ENCODE measurements at regions not wholly inside any gene's neighbourhood (a gene's known extent, or its start where the extent isn't known, plus 50 kb on each side); places are given as distances from the start of the nearest gene placed in this dataset.
A peak's percentile ranks its signal among the peaks of the same experiment; 100 is the strongest.

GRCh38 chr2:217178341-217178740 lies 318.5 kb upstream of the TNP1 start:
- H3K36me3 Mint-ChIP-seq = no peaks in the 10 kb centered on the region
- no peak overlapping the region for H3K4me3 Mint-ChIP-seq
- H3K27ac Mint-ChIP-seq = no peak overlapping the region
- H3K4me1 Mint-ChIP-seq (ENCODE audit: low read depth) = no peaks in the 10 kb centered on the region
- no peaks in the 10 kb centered on the region for H3K9me3 Mint-ChIP-seq (ENCODE audit: low read depth)
- no peaks in the 10 kb centered on the region for H3K27me3 Mint-ChIP-seq

- H3K9me3 Mint-ChIP-seq (ENCODE audit: low read depth) = no peaks in the 10 kb centered on the region
- H3K4me1 Mint-ChIP-seq (ENCODE audit: low read depth) = no peaks in the 10 kb centered on the region
- H3K4me3 Mint-ChIP-seq = no peak overlapping the region
- no peaks in the 10 kb centered on the region for H3K27me3 Mint-ChIP-seq
- H3K27ac Mint-ChIP-seq = no peak overlapping the region
- no peaks in the 10 kb centered on the region for H3K36me3 Mint-ChIP-seq
Measured at GRCh38 chr2:217177720-217178119, 317.9 kb upstream of the TNP1 start.

DNA sequence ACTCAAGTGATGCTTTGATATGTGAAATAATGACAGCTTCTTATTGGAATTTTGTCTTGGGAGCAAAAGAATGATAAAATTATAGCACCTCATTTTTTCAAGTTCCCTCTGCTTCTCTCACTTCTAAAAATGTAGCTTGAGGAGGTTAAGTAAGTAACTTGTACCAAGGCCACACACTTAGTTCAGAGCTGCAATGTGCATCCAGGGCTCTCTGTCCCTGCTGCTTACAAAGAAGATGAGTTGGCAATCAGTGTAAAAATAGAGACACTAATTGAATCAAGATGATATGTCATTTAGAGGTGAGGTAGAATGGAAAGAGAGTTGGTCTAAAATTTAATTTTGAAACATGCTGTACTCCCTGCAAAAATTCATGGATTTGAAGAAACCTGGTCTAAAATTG lies 312.0 kb upstream of the TNP1 start:
- H3K9me3 Mint-ChIP-seq (ENCODE audit: low read depth) = peaks cover 5% of the 10 kb centered on the region
- no peak overlapping the region for H3K27ac Mint-ChIP-seq
- no peaks in the 10 kb centered on the region for H3K36me3 Mint-ChIP-seq
- peaks cover 5% of the 10 kb centered on the region for H3K27me3 Mint-ChIP-seq
- no peak overlapping the region for H3K4me3 Mint-ChIP-seq
- H3K4me1 Mint-ChIP-seq (ENCODE audit: low read depth) = no peaks in the 10 kb centered on the region

GRCh38 chr2:217168496-217168895 lies 308.6 kb upstream of the TNP1 start:
- no peak overlapping the region for H3K4me3 Mint-ChIP-seq
- H3K27ac Mint-ChIP-seq = no peak overlapping the region
- H3K9me3 Mint-ChIP-seq (ENCODE audit: low read depth) = peaks cover 5% of the 10 kb centered on the region

DNA sequence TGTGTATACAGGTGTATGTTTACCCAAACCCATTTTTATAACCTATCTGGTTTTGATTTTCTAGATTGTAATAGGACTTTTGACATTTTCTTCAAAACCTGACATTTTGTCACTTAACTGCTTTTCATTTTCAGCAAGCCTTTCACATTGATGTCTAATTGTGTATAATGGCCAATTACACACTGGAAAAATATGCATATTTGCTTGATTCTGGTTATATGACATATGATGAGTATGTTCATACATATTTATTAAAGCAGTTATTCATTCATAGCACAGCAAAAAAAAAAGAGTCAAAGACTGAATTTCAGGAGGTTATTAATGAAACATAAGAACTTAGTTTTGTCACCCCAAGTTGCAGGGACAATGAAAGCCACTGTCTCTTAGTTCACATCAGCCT lies 307.7 kb upstream of the TNP1 start:
- no peak overlapping the region for H3K27ac Mint-ChIP-seq
- H3K4me1 Mint-ChIP-seq (ENCODE audit: low read depth) = peaks cover 3% of the 10 kb centered on the region
- no peaks in the 10 kb centered on the region for H3K36me3 Mint-ChIP-seq

More at GRCh38 chr2:217168496-217168895, 308.6 kb upstream of the TNP1 start:
- Mint-ChIP-seq H3K27me3 (peaks cover 5% of the 10 kb centered on the region), H3K4me1 (ENCODE audit: low read depth) (no peaks in the 10 kb centered on the region), H3K36me3 (no peaks in the 10 kb centered on the region)

DNA sequence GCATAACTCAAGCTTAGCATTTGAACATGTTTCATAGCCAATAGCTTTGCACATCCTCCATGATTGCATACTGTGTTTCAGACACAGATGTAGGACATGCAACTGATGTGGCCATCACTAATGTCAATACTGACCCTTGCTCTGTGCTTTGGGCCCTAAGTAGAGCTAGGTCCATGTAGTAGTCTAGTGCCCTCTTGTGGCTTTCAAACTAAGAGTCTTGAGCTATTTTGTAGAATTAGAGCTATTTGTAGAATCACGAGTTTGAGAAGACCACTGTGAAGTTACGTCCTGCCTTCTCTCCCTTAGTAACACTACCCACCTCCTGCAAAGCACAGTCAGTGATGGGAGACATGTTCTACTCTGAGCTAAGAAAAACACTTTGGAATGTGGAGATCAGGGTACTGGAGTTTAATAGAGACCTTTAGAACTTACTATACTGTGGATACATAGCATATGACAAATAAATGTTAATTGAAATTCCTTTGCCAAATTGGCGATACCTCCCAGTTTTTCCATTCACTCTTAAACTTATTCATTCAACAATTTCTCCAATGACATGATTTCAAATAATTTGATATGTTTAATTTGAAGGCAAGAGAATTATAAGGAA lies 306.5 kb upstream of the TNP1 start:
- H3K9me3 Mint-ChIP-seq (ENCODE audit: low read depth) = no peaks in the 10 kb centered on the region
- peaks cover 14% of the 10 kb centered on the region for H3K4me1 Mint-ChIP-seq (ENCODE audit: low read depth)
- no peaks in the 10 kb centered on the region for H3K36me3 Mint-ChIP-seq
- no peak overlapping the region for H3K27ac Mint-ChIP-seq
- H3K27me3 Mint-ChIP-seq = peaks cover 3% of the 10 kb centered on the region
- H3K4me3 Mint-ChIP-seq = no peak overlapping the region

More for the DNA sequence above, 307.7 kb upstream of the TNP1 start:
- no peak overlapping the region for H3K4me3 Mint-ChIP-seq
- H3K9me3 Mint-ChIP-seq (ENCODE audit: low read depth) = peaks cover 4% of the 10 kb centered on the region
- H3K27me3 Mint-ChIP-seq = peaks cover 5% of the 10 kb centered on the region

DNA sequence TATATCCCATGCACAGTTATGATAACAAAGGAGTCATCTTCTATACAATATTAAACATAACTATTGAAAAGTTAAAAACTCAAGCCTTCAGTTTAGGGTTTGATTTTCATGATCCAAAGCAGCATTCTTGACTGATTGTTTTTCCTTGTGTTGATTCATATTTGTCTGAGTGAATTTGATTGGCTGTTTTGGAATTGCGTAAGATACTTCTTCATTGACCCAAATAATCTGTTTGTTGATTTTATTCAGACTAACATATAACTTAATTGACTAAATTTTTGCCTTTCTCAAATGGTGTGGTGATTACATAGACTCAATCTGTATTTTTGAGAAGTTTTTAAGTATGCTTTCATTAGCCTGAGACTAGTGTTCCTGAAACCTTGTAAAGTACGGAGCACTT lies 305.7 kb upstream of the TNP1 start:
- Mint-ChIP-seq H3K27me3 (peaks cover 3% of the 10 kb centered on the region), H3K9me3 (ENCODE audit: low read depth) (no peaks in the 10 kb centered on the region), H3K4me1 (ENCODE audit: low read depth) (peaks cover 17% of the 10 kb centered on the region), H3K27ac (no peak overlapping the region), H3K4me3 (no peak overlapping the region), H3K36me3 (no peaks in the 10 kb centered on the region)

DNA sequence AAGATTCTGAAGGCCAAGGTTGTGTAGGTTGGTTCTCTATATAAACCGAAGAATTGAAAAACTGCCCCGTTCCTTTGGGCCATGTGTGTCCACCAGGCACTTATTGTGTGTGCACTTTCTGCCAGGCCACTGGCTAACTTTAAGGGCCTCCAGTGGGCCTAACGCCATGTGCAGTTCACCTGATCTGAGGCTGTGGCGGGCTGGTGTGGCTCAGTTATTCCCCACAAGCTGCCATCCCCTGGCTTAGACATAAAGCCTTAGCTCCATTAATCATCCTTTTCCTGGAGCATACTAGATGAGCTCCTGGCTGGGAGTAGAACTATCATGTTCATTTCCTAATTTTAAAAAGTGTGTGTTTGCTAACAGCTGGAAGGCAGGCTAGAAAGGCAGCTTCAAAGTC lies 304.1 kb upstream of the TNP1 start:
- Mint-ChIP-seq H3K27ac (no peak overlapping the region), H3K9me3 (ENCODE audit: low read depth) (no peaks in the 10 kb centered on the region), H3K4me1 (ENCODE audit: low read depth) (peaks cover 17% of the 10 kb centered on the region), H3K36me3 (no peaks in the 10 kb centered on the region), H3K4me3 (no peak overlapping the region), H3K27me3 (peaks cover 3% of the 10 kb centered on the region)

DNA sequence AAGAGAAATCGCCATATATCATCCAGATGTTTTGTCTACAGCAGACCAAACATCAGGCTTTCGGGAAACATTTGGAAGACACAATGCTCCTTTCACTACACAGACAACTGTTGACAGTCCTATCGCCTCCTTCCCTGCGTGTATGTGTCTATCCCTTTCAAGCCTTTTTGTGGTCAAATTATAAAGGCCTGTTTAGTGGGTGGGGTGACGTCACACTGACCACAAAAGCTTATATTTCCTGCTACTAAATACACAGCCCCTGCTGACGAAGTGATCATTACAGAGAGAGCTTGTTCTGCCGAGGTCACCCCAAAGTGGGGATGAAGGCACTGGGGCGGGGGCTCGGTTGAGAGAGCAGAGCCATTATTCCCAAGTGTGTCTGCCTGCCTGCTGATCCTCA lies 302.7 kb upstream of the TNP1 start:
- no peaks in the 10 kb centered on the region for H3K9me3 Mint-ChIP-seq (ENCODE audit: low read depth)
- no peak overlapping the region for H3K27ac Mint-ChIP-seq
- H3K27me3 Mint-ChIP-seq = peaks cover 3% of the 10 kb centered on the region
- H3K36me3 Mint-ChIP-seq = no peaks in the 10 kb centered on the region
- H3K4me3 Mint-ChIP-seq = no peak overlapping the region
- peaks cover 17% of the 10 kb centered on the region for H3K4me1 Mint-ChIP-seq (ENCODE audit: low read depth)

DNA sequence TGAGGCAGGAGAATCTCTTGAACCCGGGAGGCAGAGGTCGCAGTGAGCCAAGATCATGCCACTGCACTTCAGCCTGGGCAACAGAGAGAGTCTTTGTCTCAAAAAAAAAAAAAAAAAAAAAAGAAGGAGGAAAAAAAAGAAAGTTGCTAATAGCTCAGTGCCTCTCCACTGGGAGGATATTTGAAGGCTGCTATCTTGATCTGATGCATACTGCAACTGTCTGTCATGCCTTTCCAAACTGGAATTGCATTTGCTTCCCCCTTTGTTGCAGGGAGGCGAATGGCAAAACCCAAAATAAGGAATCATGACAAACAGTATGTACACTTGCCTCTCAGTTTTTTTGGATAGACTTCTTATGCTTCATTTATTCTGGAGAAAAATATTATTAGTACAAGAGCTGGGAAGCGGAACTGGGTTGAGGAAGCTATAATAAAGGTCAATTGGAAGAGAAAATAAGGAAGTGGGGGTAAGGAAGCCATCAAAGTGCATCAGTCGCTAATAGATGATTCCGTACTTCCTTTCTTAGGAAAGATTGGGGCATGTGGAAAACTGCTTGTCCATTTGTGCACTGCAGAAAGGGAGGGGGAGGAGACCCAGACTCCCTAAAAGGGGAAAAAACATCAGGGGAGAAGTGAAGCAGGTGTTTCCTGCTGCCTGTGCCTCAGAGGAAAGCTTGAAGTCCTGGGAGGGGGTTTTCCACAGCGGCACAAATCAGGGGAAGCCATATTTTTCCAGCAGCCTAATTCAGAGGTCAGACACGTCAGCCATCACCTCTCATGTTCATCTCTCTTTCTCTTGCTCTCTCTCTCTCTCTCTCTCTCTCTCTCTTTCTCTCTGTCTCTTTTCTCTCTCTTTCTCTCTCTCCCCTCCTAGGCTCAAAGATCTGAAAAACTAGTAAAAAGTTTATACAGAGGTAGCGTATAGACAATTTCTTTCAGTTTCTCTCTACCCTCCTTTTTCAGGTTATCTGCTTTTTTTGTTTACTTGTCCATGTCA lies 301.4 kb upstream of the TNP1 start:
- Mint-ChIP-seq H3K27ac (peak overlapping the region; percentile 9), H3K36me3 (no peaks in the 10 kb centered on the region), H3K4me3 (peak overlapping the region; percentile 24), H3K9me3 (ENCODE audit: low read depth) (no peaks in the 10 kb centered on the region), H3K4me1 (ENCODE audit: low read depth) (peaks cover 17% of the 10 kb centered on the region), H3K27me3 (peaks cover 3% of the 10 kb centered on the region)

DNA sequence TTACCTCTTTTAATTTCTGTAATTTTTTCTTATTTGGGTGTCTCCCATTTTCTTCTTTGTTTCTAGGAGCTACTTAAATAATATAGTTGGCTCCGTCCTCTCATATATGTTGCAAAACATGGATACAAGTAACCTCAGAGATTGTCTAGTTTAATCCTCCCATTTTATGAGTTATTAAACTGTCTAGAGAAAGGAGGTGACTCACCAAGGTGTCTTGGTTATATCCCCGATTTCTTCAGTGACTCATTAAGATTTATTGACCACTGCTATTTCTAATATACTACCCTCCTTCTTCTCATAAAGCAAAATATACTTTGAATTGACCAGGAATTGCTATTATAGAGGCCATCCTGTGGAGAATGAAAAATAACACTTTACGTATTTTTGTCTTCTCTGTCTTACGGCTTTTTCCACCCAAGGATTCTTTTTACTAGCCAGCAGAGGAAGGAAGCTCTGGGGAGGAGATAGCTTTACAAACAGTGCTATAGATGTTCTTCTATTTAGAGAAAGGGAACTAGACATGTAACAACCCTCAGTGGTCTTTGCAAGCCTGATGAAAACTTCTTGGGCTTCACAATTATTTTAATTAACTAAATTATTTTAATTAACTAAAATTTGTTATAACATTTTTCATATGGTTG lies 300.4 kb upstream of the TNP1 start:
- H3K4me1 Mint-ChIP-seq (ENCODE audit: low read depth) = peaks cover 17% of the 10 kb centered on the region
- no peak overlapping the region for H3K27ac Mint-ChIP-seq
- H3K4me3 Mint-ChIP-seq = no peak overlapping the region
- H3K27me3 Mint-ChIP-seq = peaks cover 3% of the 10 kb centered on the region
- no peaks in the 10 kb centered on the region for H3K36me3 Mint-ChIP-seq
- H3K9me3 Mint-ChIP-seq (ENCODE audit: low read depth) = no peaks in the 10 kb centered on the region

DNA sequence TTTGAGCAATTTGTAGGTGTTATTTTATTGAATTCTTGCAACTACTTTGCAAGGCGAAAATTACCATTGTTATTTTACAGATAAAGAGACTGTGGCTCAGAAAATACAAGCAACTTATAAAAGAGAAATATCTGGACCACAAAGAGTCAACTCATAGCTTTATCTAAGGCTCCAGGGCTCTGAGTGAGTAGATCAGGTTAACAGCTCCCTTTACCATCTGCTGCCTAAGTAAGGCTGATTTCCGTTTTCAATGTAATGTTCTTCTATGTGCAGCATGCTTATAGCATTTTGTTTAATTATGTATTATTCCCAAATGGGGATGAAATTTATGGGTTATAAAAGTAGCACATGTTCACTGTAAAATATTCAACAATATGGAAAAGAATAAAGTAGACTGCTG lies 299.1 kb upstream of the TNP1 start:
- H3K27ac Mint-ChIP-seq = no peak overlapping the region
- no peaks in the 10 kb centered on the region for H3K9me3 Mint-ChIP-seq (ENCODE audit: low read depth)
- H3K4me1 Mint-ChIP-seq (ENCODE audit: low read depth) = peaks cover 17% of the 10 kb centered on the region
- H3K27me3 Mint-ChIP-seq = peaks cover 3% of the 10 kb centered on the region
- no peak overlapping the region for H3K4me3 Mint-ChIP-seq
- H3K36me3 Mint-ChIP-seq = no peaks in the 10 kb centered on the region

DNA sequence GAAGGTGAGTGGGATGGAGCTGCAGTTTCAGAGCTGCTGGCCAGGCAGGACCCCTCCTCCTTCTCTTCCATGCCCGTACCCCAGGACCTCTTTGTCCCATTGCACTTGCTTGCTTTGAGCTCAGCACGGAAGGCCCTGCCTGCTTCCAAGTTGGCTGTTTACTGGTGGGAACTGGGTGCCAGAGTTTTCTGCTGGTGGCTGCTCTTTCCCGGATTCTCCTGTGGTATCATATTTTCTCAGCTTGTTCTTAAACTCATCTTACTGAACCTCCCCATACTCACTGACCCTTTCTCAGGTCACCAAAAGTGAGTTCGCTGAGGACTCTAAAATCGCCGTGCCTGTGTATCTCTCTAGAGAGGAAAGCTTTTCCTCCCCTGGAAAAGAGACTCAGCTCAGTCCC lies 297.7 kb upstream of the TNP1 start:
- Mint-ChIP-seq H3K27me3 (peaks cover 3% of the 10 kb centered on the region), H3K36me3 (no peaks in the 10 kb centered on the region), H3K4me1 (ENCODE audit: low read depth) (peaks cover 15% of the 10 kb centered on the region), H3K27ac (no peak overlapping the region), H3K9me3 (ENCODE audit: low read depth) (no peaks in the 10 kb centered on the region), H3K4me3 (no peak overlapping the region)

GRCh38 chr2:217156801-217157200 lies 296.9 kb upstream of the TNP1 start:
- peaks cover 3% of the 10 kb centered on the region for H3K27me3 Mint-ChIP-seq
- H3K27ac Mint-ChIP-seq = no peak overlapping the region
- H3K36me3 Mint-ChIP-seq = no peaks in the 10 kb centered on the region
- no peaks in the 10 kb centered on the region for H3K9me3 Mint-ChIP-seq (ENCODE audit: low read depth)
- H3K4me1 Mint-ChIP-seq (ENCODE audit: low read depth) = peaks cover 7% of the 10 kb centered on the region
- no peak overlapping the region for H3K4me3 Mint-ChIP-seq

DNA sequence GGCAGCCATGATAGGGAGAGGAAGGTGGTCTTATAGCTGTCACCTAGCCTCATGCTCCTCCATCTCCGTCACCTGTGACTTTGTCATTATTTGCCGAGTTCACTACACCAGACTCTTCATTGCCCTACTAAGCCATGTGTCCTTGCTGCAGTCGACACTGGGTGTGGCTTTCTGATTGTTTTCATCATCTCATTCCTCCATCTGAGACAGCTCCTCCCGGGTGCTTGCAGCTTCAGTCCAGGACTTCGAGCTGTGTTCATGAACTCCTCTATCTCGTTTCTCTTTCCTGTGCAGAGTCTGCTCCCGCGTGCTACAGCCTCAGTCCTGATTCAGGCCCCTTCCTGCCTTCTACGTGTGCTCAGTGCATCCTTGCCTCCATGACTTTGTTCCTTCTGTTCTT lies 295.1 kb upstream of the TNP1 start:
- H3K4me3 Mint-ChIP-seq = no peak overlapping the region
- no peaks in the 10 kb centered on the region for H3K36me3 Mint-ChIP-seq
- H3K27me3 Mint-ChIP-seq = peaks cover 2% of the 10 kb centered on the region

More for the DNA sequence above, 295.1 kb upstream of the TNP1 start:
- H3K4me1 Mint-ChIP-seq (ENCODE audit: low read depth) = no peaks in the 10 kb centered on the region
- H3K27ac Mint-ChIP-seq = no peak overlapping the region
- no peaks in the 10 kb centered on the region for H3K9me3 Mint-ChIP-seq (ENCODE audit: low read depth)
